ENCODE measurements at regions not wholly inside any gene's neighbourhood (a gene's known extent, or its start where the extent isn't known, plus 50 kb on each side); places are given as distances from the start of the nearest gene placed in this dataset.

- DNase-seq: no peak
Observed at GRCh38 chr13:85535316-85536084, 263.7 kb downstream of the SLITRK6 start.

- DNase-seq: no peak
Observed at GRCh38 chr13:85533911-85534310, 265.3 kb downstream of the SLITRK6 start.

GRCh38 chr13:85529218-85529594 is 270.0 kb downstream of the SLITRK6 start:
- no peak for DNase-seq

- DNase-seq: no peak
Observed at GRCh38 chr13:85528491-85529217, 270.6 kb downstream of the SLITRK6 start.

- DNase-seq: no peak
Observed at GRCh38 chr13:85527316-85527715, 271.9 kb downstream of the SLITRK6 start.

GRCh38 chr13:85525411-85525810 is 273.8 kb downstream of the SLITRK6 start:
- DNase-seq: no peak

GRCh38 chr13:85521657-85522056 is 277.6 kb downstream of the SLITRK6 start:
- no peak for DNase-seq

GRCh38 chr13:85520445-85520844 is 278.8 kb downstream of the SLITRK6 start:
- no peak for DNase-seq

GRCh38 chr13:85519363-85519762 is 279.9 kb downstream of the SLITRK6 start:
- DNase-seq: no peak

- DNase-seq: no peak
Observed at GRCh38 chr13:85512421-85512820, 286.8 kb downstream of the SLITRK6 start.

- DNase-seq: no peak
Observed at GRCh38 chr13:85509512-85509911, 289.7 kb downstream of the SLITRK6 start.

- no peak for DNase-seq
Observed at GRCh38 chr13:85508683-85509329, 290.4 kb downstream of the SLITRK6 start.

- no peak for DNase-seq
Observed at GRCh38 chr13:85503797-85504196, 295.4 kb downstream of the SLITRK6 start.

GRCh38 chr13:85501616-85502015 is 297.6 kb downstream of the SLITRK6 start:
- DNase-seq: no peak

GRCh38 chr13:85500696-85501256 is 298.4 kb downstream of the SLITRK6 start:
- no peak for DNase-seq

GRCh38 chr13:85498774-85499173 is 300.4 kb downstream of the SLITRK6 start:
- no peak for DNase-seq

- DNase-seq: no peak
Observed at GRCh38 chr13:85497652-85498051, 301.6 kb downstream of the SLITRK6 start.

GRCh38 chr13:85492283-85492682 is 306.9 kb downstream of the SLITRK6 start:
- no peak for DNase-seq

- DNase-seq: no peak
Observed at GRCh38 chr13:85486663-85487062, 312.6 kb downstream of the SLITRK6 start.

- DNase-seq: no peak
Observed at GRCh38 chr13:85473144-85473543, 326.1 kb downstream of the SLITRK6 start.

GRCh38 chr13:85469320-85469719 is 329.9 kb downstream of the SLITRK6 start:
- no peak for DNase-seq

GRCh38 chr13:85462792-85463425 is 336.3 kb downstream of the SLITRK6 start:
- DNase-seq: no peak

- no peak for DNase-seq
Observed at GRCh38 chr13:85461621-85462020, 337.6 kb downstream of the SLITRK6 start.
